ENCODE measurements at regions not wholly inside any gene's neighbourhood (a gene's known extent, or its start where the extent isn't known, plus 50 kb on each side); places are given as distances from the start of the nearest gene placed in this dataset.

GRCh38 chr10:4626919-4627318, 199.1 kb upstream of the AKR1E2 start:
- H3K27ac ChIP-seq: no peak overlapping the region
- H3K27me3 ChIP-seq: no peaks in the 10 kb centered on the region
- no peak overlapping the region for H3K4me3 ChIP-seq
- no peak for TF ChIP-seq CTCF (IDR thresholded peaks at IDR 0.05)
- intact Hi-C loops (cut with DNase I): no loop called here
- no peaks in the 10 kb centered on the region for H3K36me3 ChIP-seq
- DNase-seq (no peak), ATAC-seq (no peak)
- H3K4me1 ChIP-seq: no peaks in the 10 kb centered on the region
- peaks cover 0 to 19% of the 10 kb centered on the region in 2 donors for H3K9me3 ChIP-seq

- intact Hi-C loops (cut with DNase I): no loop called here
Measured at GRCh38 chr10:4623757-4624420, 202.1 kb upstream of the AKR1E2 start.

GRCh38 chr10:4623200-4623599, 202.8 kb upstream of the AKR1E2 start:
- no peak for TF ChIP-seq CTCF (IDR thresholded peaks at IDR 0.05)
- DNase-seq (no peak), ATAC-seq (no peak)
- no peak overlapping the region for H3K4me3 ChIP-seq
- no peak overlapping the region for H3K27ac ChIP-seq
- peaks cover 0 to 14% of the 10 kb centered on the region in 2 donors for H3K9me3 ChIP-seq
- H3K27me3 ChIP-seq: no peaks in the 10 kb centered on the region
- H3K4me1 ChIP-seq: no peaks in the 10 kb centered on the region
- no peaks in the 10 kb centered on the region for H3K36me3 ChIP-seq
- intact Hi-C loops (cut with DNase I): no loop called here

More at GRCh38 chr10:4623757-4624420, 202.1 kb upstream of the AKR1E2 start:
- no peak for TF ChIP-seq CTCF (IDR thresholded peaks at IDR 0.05)
- no peak overlapping the region for H3K4me3 ChIP-seq
- H3K27me3 ChIP-seq: no peaks in the 10 kb centered on the region
- peaks cover 0 to 19% of the 10 kb centered on the region in 2 donors for H3K9me3 ChIP-seq
- no peaks in the 10 kb centered on the region for H3K36me3 ChIP-seq
- H3K4me1 ChIP-seq: no peaks in the 10 kb centered on the region
- H3K27ac ChIP-seq: no peak overlapping the region
- ATAC-seq (no peak), DNase-seq (no peak)

GRCh38 chr10:4622384-4622783, 203.6 kb upstream of the AKR1E2 start:
- DNase-seq (no peak), ATAC-seq (no peak)
- no peak for TF ChIP-seq CTCF (IDR thresholded peaks at IDR 0.05)
- Histone ChIP-seq H3K9me3 (peaks cover 0 to 7% of the 10 kb centered on the region in 2 donors), H3K4me3 (no peak overlapping the region), H3K27ac (no peak overlapping the region), H3K36me3 (no peaks in the 10 kb centered on the region), H3K27me3 (no peaks in the 10 kb centered on the region), H3K4me1 (no peaks in the 10 kb centered on the region)
- intact Hi-C loops (cut with DNase I): no loop called here

- DNase-seq (no peak), ATAC-seq (no peak)
- peaks cover 0 to 25% of the 10 kb centered on the region in 2 donors for H3K9me3 ChIP-seq
- no peaks in the 10 kb centered on the region for H3K4me1 ChIP-seq
- no peaks in the 10 kb centered on the region for H3K27me3 ChIP-seq
- intact Hi-C loops (cut with DNase I): no loop called here
- no peak overlapping the region for H3K4me3 ChIP-seq
- H3K36me3 ChIP-seq: no peaks in the 10 kb centered on the region
- TF ChIP-seq CTCF (IDR thresholded peaks at IDR 0.05): no peak
- H3K27ac ChIP-seq: no peak overlapping the region
Measured at GRCh38 chr10:4617589-4617988, 208.4 kb upstream of the AKR1E2 start.

Data from left lung (tissue), 4 donors.